ENCODE measurements at regions not wholly inside any gene's neighbourhood (a gene's known extent, or its start where the extent isn't known, plus 50 kb on each side); places are given as distances from the start of the nearest gene placed in this dataset.

DNA sequence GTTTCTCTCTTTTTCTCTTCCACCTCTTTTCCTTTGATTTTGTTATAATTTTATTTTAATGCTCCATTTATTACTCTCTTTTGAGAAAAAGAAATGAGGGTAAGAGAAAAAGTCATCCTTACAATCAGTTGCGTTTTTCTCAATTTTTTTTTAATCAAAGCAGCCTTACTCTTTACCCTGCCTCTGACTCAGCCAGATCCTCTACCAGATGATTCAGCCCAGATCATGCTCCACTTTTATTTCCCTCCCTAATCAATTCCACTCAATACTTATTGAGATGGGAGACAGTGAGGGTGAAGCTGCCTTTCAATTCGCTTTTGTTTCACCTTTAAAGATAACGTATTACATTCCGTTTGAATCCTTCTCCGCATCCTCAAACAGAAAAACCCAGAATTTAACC is 337.9 kb downstream of the SATB2 start:
- H3K27me3 Mint-ChIP-seq (ENCODE audit: low read depth): no peaks in the 10 kb centered on the region
- H3K36me3 Mint-ChIP-seq: no peaks in the 10 kb centered on the region
- H3K4me1 Mint-ChIP-seq: peaks cover 44% of the 10 kb centered on the region
- no peaks in the 10 kb centered on the region for H3K9me3 Mint-ChIP-seq
- ATAC-seq: no peak
- ChIA-PET POLR2A (no interaction called here), CTCF (no interaction called here)
- H3K27ac Mint-ChIP-seq: no peak overlapping the region
- H3K4me3 Mint-ChIP-seq: no peak overlapping the region
- DNase-seq (ENCODE audit: low spot score): no peak
- no peak for TF ChIP-seq NFYB (CRISPR knock-in tag; conservative IDR thresholded peaks at IDR 0.05; ENCODE audit: low read depth)
- TF ChIP-seq, protein P1, sequence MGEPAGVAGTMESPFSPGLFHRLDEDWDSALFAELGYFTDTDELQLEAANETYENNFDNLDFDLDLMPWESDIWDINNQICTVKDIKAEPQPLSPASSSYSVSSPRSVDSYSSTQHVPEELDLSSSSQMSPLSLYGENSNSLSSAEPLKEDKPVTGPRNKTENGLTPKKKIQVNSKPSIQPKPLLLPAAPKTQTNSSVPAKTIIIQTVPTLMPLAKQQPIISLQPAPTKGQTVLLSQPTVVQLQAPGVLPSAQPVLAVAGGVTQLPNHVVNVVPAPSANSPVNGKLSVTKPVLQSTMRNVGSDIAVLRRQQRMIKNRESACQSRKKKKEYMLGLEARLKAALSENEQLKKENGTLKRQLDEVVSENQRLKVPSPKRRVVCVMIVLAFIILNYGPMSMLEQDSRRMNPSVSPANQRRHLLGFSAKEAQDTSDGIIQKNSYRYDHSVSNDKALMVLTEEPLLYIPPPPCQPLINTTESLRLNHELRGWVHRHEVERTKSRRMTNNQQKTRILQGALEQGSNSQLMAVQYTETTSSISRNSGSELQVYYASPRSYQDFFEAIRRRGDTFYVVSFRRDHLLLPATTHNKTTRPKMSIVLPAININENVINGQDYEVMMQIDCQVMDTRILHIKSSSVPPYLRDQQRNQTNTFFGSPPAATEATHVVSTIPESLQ (CRISPR knock-in tag; IDR thresholded peaks at IDR 0.05): no peak
- TF ChIP-seq GRHL2 (CRISPR knock-in tag; IDR thresholded peaks at IDR 0.05; ENCODE audit: insufficient replicate concordance, severe bottlenecking): no peak
- no peak for TF ChIP-seq ZNF671 (CRISPR knock-in tag; IDR thresholded peaks at IDR 0.05)
- no peak for TF ChIP-seq SMAD3 (CRISPR knock-in tag; IDR thresholded peaks at IDR 0.05; ENCODE audit: borderline replicate concordance)
- no peak for TF ChIP-seq TCF7 (CRISPR knock-in tag; IDR thresholded peaks at IDR 0.05; ENCODE audit: low read depth)

- Mint-ChIP-seq H3K9me3 (no peaks in the 10 kb centered on the region), H3K36me3 (no peaks in the 10 kb centered on the region), H3K27ac (no peak overlapping the region), H3K27me3 (ENCODE audit: low read depth) (no peaks in the 10 kb centered on the region), H3K4me1 (peaks cover 42% of the 10 kb centered on the region), H3K4me3 (no peak overlapping the region)
- CTCF ChIA-PET: no interaction called here
- POLR2A ChIA-PET: no interaction called here
- DNase-seq (ENCODE audit: low spot score) (no peak), ATAC-seq (peak; percentile 59)
- TF ChIP-seq ZNF396 (CRISPR knock-in tag; IDR thresholded peaks at IDR 0.05; ENCODE audit: borderline replicate concordance): no peak
- no peak for TF ChIP-seq CREM (CRISPR knock-in tag; IDR thresholded peaks at IDR 0.05)
- no peak for TF ChIP-seq GABPB1 (CRISPR knock-in tag; IDR thresholded peaks at IDR 0.05)
- TF ChIP-seq ZNF512 (CRISPR knock-in tag; IDR thresholded peaks at IDR 0.05; ENCODE audit: borderline replicate concordance): no peak
- TF ChIP-seq GRHL2 (CRISPR knock-in tag; IDR thresholded peaks at IDR 0.05; ENCODE audit: insufficient replicate concordance, severe bottlenecking): no peak
- TF ChIP-seq GTF2I (CRISPR knock-in tag; conservative IDR thresholded peaks at IDR 0.05): no peak
- TF ChIP-seq, protein P2, sequence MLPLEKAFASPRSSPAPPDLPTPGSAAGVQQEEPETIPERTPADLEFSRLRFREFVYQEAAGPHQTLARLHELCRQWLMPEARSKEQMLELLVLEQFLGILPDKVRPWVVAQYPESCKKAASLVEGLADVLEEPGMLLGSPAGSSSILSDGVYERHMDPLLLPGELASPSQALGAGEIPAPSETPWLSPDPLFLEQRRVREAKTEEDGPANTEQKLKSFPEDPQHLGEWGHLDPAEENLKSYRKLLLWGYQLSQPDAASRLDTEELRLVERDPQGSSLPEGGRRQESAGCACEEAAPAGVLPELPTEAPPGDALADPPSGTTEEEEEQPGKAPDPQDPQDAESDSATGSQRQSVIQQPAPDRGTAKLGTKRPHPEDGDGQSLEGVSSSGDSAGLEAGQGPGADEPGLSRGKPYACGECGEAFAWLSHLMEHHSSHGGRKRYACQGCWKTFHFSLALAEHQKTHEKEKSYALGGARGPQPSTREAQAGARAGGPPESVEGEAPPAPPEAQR (CRISPR knock-in tag; IDR thresholded peaks at IDR 0.05): no peak
- no peak for TF ChIP-seq NR1H2 (CRISPR knock-in tag; IDR thresholded peaks at IDR 0.05)
- TF ChIP-seq JAZF1 (CRISPR knock-in tag; IDR thresholded peaks at IDR 0.05): no peak
- TF ChIP-seq, protein P3, sequence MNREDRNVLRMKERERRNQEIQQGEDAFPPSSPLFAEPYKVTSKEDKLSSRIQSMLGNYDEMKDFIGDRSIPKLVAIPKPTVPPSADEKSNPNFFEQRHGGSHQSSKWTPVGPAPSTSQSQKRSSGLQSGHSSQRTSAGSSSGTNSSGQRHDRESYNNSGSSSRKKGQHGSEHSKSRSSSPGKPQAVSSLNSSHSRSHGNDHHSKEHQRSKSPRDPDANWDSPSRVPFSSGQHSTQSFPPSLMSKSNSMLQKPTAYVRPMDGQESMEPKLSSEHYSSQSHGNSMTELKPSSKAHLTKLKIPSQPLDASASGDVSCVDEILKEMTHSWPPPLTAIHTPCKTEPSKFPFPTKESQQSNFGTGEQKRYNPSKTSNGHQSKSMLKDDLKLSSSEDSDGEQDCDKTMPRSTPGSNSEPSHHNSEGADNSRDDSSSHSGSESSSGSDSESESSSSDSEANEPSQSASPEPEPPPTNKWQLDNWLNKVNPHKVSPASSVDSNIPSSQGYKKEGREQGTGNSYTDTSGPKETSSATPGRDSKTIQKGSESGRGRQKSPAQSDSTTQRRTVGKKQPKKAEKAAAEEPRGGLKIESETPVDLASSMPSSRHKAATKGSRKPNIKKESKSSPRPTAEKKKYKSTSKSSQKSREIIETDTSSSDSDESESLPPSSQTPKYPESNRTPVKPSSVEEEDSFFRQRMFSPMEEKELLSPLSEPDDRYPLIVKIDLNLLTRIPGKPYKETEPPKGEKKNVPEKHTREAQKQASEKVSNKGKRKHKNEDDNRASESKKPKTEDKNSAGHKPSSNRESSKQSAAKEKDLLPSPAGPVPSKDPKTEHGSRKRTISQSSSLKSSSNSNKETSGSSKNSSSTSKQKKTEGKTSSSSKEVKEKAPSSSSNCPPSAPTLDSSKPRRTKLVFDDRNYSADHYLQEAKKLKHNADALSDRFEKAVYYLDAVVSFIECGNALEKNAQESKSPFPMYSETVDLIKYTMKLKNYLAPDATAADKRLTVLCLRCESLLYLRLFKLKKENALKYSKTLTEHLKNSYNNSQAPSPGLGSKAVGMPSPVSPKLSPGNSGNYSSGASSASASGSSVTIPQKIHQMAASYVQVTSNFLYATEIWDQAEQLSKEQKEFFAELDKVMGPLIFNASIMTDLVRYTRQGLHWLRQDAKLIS (CRISPR knock-in tag; IDR thresholded peaks at IDR 0.05; ENCODE audit: borderline replicate concordance): no peak
- no peak for TF ChIP-seq STAT6 (CRISPR knock-in tag; conservative IDR thresholded peaks at IDR 0.05; ENCODE audit: low read depth)
- TF ChIP-seq, protein P1 (CRISPR knock-in tag; IDR thresholded peaks at IDR 0.05): no peak
- no peak for TF ChIP-seq ERG (CRISPR knock-in tag; IDR thresholded peaks at IDR 0.05)
- TF ChIP-seq, protein P4, sequence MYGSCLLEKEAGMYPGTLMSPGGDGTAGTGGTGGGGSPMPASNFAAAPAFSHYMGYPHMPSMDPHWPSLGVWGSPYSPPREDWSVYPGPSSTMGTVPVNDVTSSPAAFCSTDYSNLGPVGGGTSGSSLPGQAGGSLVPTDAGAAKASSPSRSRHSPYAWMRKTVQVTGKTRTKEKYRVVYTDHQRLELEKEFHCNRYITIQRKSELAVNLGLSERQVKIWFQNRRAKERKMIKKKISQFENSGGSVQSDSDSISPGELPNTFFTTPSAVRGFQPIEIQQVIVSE (CRISPR knock-in tag; IDR thresholded peaks at IDR 0.05; ENCODE audit: borderline replicate concordance): no peak
- TF ChIP-seq EMX1 (CRISPR knock-in tag; IDR thresholded peaks at IDR 0.05): no peak
- TF ChIP-seq SMAD3 (CRISPR knock-in tag; IDR thresholded peaks at IDR 0.05; ENCODE audit: borderline replicate concordance): no peak
These were observed 339.0 kb downstream of the SATB2 start for GRCh38 chr2:199118673-199119112.

All from WTC11 (cell line).